ENCODE measurements at regions not wholly inside any gene's neighbourhood (a gene's known extent, or its start where the extent isn't known, plus 50 kb on each side); places are given as distances from the start of the nearest gene placed in this dataset.
"Not testable (repeated sequence)": the region's sequence is repeated elsewhere in the genome, so short reads cannot be mapped to it uniquely, and the experiment has no call there.

DNA sequence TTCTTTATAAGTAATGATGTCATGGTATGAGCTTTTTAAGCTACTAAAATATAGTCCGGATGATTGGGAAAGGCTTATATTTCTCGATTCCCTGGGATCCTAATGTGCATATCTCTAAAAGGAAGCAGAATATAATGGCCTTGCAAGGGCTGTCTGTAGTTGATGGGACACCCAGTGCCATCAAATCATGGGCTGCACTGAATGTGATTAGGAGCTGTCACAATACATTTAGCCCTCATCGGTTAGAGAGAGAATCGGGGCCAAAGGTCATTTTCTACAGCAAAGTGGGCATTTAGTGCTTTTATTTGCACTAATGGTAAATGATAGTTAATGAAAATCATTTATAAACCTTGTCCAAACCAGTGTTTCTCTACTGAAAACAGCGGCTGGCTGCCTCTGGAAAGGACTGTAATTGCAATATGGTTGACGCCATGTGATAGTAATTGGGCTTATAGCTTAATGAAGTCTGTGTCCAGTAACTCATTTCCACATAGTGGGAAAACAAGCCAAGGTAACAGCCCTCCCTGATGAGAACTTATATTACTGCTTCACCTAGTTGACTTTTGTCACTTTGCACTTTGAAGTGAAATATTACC lies 265.0 kb upstream of the AZI2 start:
- Mint-ChIP-seq H3K27me3 (no peaks in the 10 kb centered on the region), H3K9me3 (peaks cover 0 to 4% (median 0%) of the 10 kb centered on the region in 7 donors), H3K36me3 (no peaks in the 10 kb centered on the region), H3K4me1 (no peaks in the 10 kb centered on the region), H3K27ac (no peak overlapping the region), H3K4me3 (no peak overlapping the region)
- DNase-seq (no peak), ATAC-seq (ENCODE audit: low read depth in 2 of 2) (no peak)

DNA sequence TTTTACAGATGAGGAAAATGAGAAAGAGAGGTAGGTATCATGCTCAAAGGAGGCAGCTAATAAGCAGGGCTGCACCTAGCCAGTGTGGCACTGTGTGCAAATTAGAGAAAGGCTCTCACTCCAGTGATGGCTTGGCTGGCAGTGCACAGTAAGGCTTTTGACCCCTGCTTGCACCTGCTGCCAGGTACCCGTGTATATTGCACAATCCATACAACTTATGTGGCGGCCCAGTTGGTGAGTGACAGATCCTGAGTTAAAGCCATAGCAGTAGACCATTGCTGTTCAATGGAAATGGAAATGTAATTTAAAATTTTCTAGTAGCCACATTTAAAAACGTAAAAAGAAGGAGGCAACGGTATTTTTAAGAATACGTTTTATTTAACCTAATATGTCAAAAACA lies 266.4 kb upstream of the AZI2 start:
- Mint-ChIP-seq H3K4me3 (no peak overlapping the region), H3K9me3 (peaks cover 0 to 6% (median 0%) of the 10 kb centered on the region in 7 donors), H3K27ac (no peak overlapping the region), H3K4me1 (no peaks in the 10 kb centered on the region), H3K36me3 (no peaks in the 10 kb centered on the region), H3K27me3 (no peaks in the 10 kb centered on the region)
- DNase-seq: no peak
- no peak for ATAC-seq (ENCODE audit: low read depth in 2 of 2)

DNA sequence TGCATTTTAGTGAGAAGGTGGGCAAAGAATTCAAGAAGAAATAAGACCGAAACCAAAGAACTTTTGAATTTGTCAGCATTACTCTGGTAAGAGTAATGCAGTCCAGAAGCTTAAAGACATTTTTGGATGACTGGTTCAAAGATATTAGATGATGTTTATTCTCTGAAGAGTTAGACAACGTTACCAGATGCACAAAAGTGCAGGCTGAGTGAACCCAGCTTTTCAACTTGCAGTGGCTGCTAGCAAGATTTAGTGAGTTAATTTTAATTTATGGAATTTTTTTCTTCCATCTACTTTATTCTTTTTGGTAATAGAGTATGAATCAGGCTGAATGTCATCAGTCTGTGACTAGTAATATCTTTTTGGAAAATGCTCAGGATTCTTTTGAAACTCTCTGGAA lies 267.3 kb upstream of the AZI2 start:
- no peaks in the 10 kb centered on the region for H3K4me1 Mint-ChIP-seq
- ATAC-seq (ENCODE audit: low read depth in 2 of 2) (no peak), DNase-seq (no peak)
- H3K9me3 Mint-ChIP-seq: peaks cover 0 to 8% (median 0%) of the 10 kb centered on the region in 7 donors
- no peaks in the 10 kb centered on the region for H3K36me3 Mint-ChIP-seq
- H3K27me3 Mint-ChIP-seq: no peaks in the 10 kb centered on the region
- no peak overlapping the region for H3K27ac Mint-ChIP-seq
- no peak overlapping the region for H3K4me3 Mint-ChIP-seq

DNA sequence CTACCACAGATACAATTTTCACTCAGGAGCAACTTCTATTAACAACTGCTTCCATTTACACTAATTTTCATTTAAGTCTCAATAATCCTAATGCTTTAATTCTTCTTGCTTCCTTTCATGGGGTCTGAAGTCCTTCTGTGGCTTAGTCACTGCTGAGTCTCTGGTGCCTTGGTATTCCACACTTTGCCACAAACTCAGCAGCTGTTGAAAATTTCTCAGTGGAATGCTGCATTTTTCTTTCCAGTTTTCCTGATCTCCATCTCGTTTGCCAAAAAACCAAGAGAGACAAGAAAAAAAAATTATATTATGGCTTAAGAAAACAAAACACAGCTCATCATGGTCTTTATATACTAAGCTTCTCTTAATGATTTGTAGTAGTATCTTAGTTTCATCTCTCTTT lies 269.2 kb upstream of the AZI2 start:
- H3K9me3 Mint-ChIP-seq: peaks cover 0 to 10% (median 0%) of the 10 kb centered on the region in 7 donors
- no peak for ATAC-seq (ENCODE audit: low read depth in 2 of 2)
- no peaks in the 10 kb centered on the region for H3K27me3 Mint-ChIP-seq
- no peaks in the 10 kb centered on the region for H3K4me1 Mint-ChIP-seq
- H3K36me3 Mint-ChIP-seq: no peaks in the 10 kb centered on the region
- no peak overlapping the region for H3K4me3 Mint-ChIP-seq
- no peak for DNase-seq
- peak overlapping the region in 1 of 6 donors; percentile 23 for H3K27ac Mint-ChIP-seq

DNA sequence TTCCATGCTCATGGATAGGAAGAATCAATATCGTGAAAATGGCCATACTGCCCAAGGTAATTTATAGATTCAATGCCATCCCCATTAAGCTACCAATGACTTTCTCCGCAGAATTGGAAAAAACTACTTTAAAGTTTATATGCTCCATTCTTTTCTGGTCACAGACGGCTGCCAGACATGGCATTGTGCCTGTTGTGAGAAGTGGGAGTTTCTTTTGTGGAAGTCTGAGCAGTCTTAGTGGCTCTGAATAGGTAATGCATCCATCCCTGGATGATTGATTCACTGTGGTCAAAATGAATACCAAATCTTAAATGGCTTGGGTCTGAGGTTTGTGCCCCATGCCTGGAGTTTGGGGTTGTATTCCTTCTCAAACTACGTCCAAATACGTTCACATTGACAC lies 274.5 kb upstream of the AZI2 start:
- Mint-ChIP-seq H3K27me3 (no peaks in the 10 kb centered on the region), H3K27ac (no peak overlapping the region), H3K4me1 (no peaks in the 10 kb centered on the region), H3K36me3 (no peaks in the 10 kb centered on the region), H3K4me3 (no peak overlapping the region), H3K9me3 (peaks cover 0 to 10% (median 0%) of the 10 kb centered on the region in 7 donors)
- ATAC-seq (ENCODE audit: low read depth in 2 of 2): no peak
- no peak for DNase-seq

DNA sequence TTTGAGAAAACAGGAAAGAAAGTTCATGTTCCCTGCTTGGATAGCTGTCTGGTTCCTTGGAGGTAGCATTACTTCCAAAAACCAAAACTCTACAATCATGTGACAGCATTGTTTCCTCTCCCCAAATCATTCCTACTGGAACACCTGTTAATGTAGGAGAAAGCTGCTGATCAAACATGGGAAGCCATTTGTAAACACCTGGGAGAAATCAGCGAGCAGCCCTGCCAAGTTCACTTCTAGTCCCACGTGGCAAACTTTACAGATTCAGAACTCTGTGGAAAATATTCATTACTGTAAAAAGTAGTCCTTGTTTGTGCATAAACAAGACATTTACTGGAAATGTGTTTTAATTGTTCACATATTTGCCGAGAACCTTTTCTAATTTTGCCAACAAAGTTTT lies 275.5 kb upstream of the AZI2 start:
- Mint-ChIP-seq H3K4me3 (no peak overlapping the region), H3K9me3 (peaks cover 0 to 10% (median 0%) of the 10 kb centered on the region in 7 donors), H3K27ac (no peak overlapping the region), H3K4me1 (no peaks in the 10 kb centered on the region), H3K36me3 (no peaks in the 10 kb centered on the region), H3K27me3 (no peaks in the 10 kb centered on the region)
- ATAC-seq (ENCODE audit: low read depth in 2 of 2) (no peak), DNase-seq (no peak)

DNA sequence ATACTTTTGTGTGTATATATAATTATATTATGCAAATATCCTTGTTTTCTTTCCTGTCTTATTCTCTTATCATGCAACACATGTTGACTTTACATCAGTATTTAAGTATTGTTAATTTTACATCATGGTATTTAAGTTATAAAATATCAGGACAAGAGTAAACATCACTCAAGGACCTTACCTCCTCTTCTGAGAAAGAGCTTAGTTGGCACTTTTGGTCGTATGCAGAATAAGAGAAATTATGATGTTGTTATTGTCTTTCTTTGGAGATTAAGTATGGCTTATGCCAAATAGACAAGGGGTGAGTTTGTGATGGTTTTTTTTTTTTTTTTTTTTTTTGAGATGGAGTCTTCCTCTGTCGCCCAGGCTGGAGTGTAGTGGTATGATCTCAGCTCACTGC lies 279.2 kb upstream of the AZI2 start:
- ATAC-seq (ENCODE audit: low read depth in 2 of 2); H3K9me3 Mint-ChIP-seq; H3K4me1 Mint-ChIP-seq; H3K4me3 Mint-ChIP-seq; H3K27me3 Mint-ChIP-seq; H3K27ac Mint-ChIP-seq; DNase-seq; H3K36me3 Mint-ChIP-seq: not testable (repeated sequence)

DNA sequence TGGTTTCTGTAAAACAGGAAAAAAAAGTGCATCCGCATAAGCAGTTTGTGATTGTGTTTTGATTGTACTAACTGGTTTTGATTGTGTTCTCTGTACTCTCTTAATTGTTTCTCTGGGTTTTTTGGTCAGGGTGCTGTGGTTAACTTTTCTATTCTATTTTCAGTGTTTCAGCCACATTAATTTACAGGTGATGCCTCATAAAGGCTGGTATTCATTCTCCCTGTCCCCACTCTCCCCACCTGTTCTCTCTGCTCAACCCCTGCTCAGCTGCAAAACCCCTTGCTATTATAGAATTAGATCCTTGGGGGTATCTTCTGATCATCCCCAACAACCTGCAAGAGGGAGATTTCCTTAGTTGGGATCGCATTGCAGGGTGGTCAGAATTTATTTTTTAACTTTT lies 285.4 kb upstream of the AZI2 start:
- Mint-ChIP-seq H3K36me3 (no peaks in the 10 kb centered on the region), H3K9me3 (peaks cover 0 to 14% (median under 1%) of the 10 kb centered on the region in 7 donors), H3K27ac (no peak overlapping the region), H3K27me3 (peaks cover 0 to 5% (median 0%) of the 10 kb centered on the region in 3 donors), H3K4me3 (no peak overlapping the region), H3K4me1 (no peaks in the 10 kb centered on the region)
- no peak for DNase-seq
- ATAC-seq (ENCODE audit: low read depth in 2 of 2): no peak

DNA sequence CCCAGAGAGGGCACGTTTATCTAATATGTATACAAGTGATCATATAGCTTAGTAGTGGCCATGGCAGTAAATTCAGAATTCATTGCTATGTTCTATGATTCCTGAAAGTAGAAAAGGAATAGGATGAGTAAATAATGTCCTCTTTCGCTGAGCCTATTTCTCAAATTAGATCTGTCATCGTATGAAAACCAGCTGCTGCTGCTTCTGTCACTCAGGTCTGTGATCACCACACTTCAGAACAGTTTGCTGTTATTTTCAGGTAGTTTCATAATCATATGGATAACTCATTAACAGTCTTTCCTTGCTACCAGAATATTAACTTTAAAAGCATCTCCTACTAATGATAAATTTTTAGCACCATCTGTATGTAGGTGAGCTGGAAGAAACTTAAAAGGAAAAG lies 289.1 kb upstream of the AZI2 start:
- ATAC-seq (ENCODE audit: low read depth in 2 of 2): no peak
- H3K36me3 Mint-ChIP-seq: no peaks in the 10 kb centered on the region
- H3K4me1 Mint-ChIP-seq: no peaks in the 10 kb centered on the region

DNA sequence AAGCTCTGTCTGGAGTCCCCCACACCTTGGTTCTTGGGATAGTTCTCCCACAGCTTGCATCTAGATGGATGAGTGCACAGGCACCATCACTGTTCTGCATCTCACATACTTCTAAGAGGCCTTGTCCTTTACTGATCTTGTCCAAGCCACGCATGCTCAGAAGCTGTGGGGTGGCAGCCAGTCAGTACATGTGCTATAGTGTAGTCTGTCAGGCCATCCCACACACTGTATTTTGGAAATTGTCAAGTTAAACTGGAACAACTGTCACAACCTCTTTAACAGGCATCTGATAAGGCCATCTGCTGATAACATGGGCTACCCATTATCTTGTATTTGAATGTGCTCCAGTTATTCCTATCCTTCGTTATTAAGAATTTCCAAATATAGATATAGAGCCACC lies 296.5 kb upstream of the AZI2 start:
- peaks cover 0 to 7% (median 0%) of the 10 kb centered on the region in 3 donors for H3K27me3 Mint-ChIP-seq
- no peak overlapping the region for H3K4me3 Mint-ChIP-seq
- DNase-seq: no peak
- H3K27ac Mint-ChIP-seq: no peak overlapping the region
- no peak for ATAC-seq (ENCODE audit: low read depth in 2 of 2)
- H3K9me3 Mint-ChIP-seq: peaks cover 0 to 3% (median 0%) of the 10 kb centered on the region in 7 donors
- no peaks in the 10 kb centered on the region for H3K4me1 Mint-ChIP-seq
- H3K36me3 Mint-ChIP-seq: no peaks in the 10 kb centered on the region

More for the DNA sequence above, 289.1 kb upstream of the AZI2 start:
- Mint-ChIP-seq H3K4me3 (no peak overlapping the region), H3K27ac (no peak overlapping the region), H3K9me3 (peaks cover 0 to 14% (median 3%) of the 10 kb centered on the region in 7 donors), H3K27me3 (peaks cover 0 to 5% (median 0%) of the 10 kb centered on the region in 3 donors)
- no peak for DNase-seq

DNA sequence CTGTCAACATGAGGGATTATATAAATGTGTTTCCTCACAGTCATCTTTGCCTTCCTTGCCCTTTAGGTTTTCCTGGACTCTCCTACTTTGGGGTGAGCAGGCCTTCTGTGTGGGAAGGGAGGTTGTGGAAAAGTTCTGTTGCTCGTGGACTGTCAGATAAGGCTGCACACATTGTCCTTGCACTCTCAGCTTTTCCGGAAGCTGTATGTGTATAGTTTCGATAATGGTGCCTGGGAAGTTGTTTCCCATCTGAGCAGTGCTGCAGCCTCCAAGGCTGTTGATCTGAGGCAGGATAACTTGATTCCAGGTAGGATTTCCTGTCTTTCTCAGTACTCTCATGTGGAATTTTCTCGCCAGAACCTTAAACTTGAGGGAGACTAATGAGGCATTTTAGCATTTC lies 297.8 kb upstream of the AZI2 start:
- no peaks in the 10 kb centered on the region for H3K9me3 Mint-ChIP-seq
- no peaks in the 10 kb centered on the region for H3K4me1 Mint-ChIP-seq
- ATAC-seq (ENCODE audit: low read depth in 2 of 2) (no peak), DNase-seq (no peak)
- no peak overlapping the region for H3K27ac Mint-ChIP-seq
- H3K27me3 Mint-ChIP-seq: peaks cover 0 to 7% (median 0%) of the 10 kb centered on the region in 3 donors
- H3K36me3 Mint-ChIP-seq: no peaks in the 10 kb centered on the region
- H3K4me3 Mint-ChIP-seq: no peak overlapping the region

DNA sequence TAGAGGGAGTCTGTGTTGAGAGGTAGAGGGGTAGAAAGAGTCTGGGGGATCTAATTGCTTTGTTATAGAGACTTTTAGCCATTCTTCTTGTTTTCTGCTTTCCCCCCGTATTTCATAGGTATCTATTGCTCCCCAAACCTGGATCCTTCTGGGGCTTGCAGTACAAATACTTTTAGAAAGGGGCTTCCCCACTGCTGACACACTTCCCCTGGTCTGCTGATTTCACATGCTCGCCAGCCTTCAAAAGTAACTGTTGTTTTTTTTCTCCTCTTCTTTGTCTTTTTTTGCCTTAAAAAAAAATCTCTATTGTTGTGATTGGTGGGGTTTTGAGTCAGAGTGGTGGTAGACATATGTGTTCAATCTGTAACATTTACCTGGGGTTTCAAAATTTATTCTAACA lies 300.6 kb upstream of the AZI2 start:
- H3K9me3 Mint-ChIP-seq: no peaks in the 10 kb centered on the region
- H3K4me1 Mint-ChIP-seq: no peaks in the 10 kb centered on the region
- H3K27ac Mint-ChIP-seq: no peak overlapping the region
- DNase-seq (no peak), ATAC-seq (ENCODE audit: low read depth in 2 of 2) (no peak)
- H3K4me3 Mint-ChIP-seq: no peak overlapping the region
- H3K27me3 Mint-ChIP-seq: peaks cover 0 to 7% (median 0%) of the 10 kb centered on the region in 3 donors
- no peaks in the 10 kb centered on the region for H3K36me3 Mint-ChIP-seq

DNA sequence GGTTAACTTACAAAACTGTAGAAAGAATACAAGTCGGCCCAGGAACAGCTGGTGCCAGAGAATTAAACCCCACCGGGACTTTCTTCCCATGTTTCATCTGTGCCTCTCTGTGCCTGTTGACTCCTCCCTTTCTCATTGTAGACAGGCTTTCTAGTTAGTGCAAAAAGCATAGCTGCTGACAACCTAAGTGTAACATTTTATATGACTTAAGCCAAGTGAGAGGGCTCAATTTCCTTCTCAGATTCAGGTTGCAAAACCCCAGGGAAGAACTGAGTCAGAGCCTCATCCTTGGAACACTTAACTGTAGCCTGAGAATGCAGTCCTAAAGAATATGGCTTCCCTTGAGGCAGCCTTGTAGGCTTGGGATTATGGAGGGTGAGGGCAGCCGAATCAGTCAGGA lies 302.5 kb upstream of the AZI2 start:
- H3K4me1 Mint-ChIP-seq: no peaks in the 10 kb centered on the region
- H3K36me3 Mint-ChIP-seq: no peaks in the 10 kb centered on the region
- DNase-seq: no peak
- peaks cover 0 to 2% (median 0%) of the 10 kb centered on the region in 7 donors for H3K9me3 Mint-ChIP-seq
- H3K4me3 Mint-ChIP-seq: no peak overlapping the region
- peaks cover 0 to 7% (median 0%) of the 10 kb centered on the region in 3 donors for H3K27me3 Mint-ChIP-seq
- ATAC-seq (ENCODE audit: low read depth in 2 of 2): no peak
- no peak overlapping the region for H3K27ac Mint-ChIP-seq

DNA sequence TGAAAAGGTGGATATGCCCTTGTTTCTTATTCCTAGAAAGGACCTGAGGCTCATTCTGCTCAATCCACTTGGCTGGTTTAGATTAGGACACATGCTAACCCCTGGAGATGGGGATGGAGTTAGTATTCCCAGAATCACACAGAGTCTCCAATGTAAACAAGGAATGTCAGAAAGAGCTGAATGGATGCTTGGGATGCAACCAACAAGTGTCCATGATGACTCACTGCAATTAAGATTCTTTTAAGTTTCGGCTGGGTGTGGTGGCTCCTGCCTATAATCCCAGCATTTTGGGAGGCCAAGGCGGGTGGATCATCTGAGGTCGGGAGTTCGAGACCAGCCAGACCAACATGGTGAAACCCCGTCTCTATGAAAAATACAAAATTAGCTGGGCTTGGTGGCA lies 315.5 kb upstream of the AZI2 start:
- no peaks in the 10 kb centered on the region for H3K4me1 Mint-ChIP-seq

More for the DNA sequence above, 315.5 kb upstream of the AZI2 start:
- DNase-seq (no peak), ATAC-seq (ENCODE audit: low read depth in 2 of 2) (no peak)
- H3K27ac Mint-ChIP-seq: no peak overlapping the region
- H3K4me3 Mint-ChIP-seq: no peak overlapping the region
- H3K27me3 Mint-ChIP-seq: peaks cover 0 to 15% (median 0%) of the 10 kb centered on the region in 3 donors
- H3K36me3 Mint-ChIP-seq: no peaks in the 10 kb centered on the region
- peaks cover 0 to 4% (median 0%) of the 10 kb centered on the region in 7 donors for H3K9me3 Mint-ChIP-seq

Measured in naive B cell (primary cell).